ENCODE measurements at regions not wholly inside any gene's neighbourhood (a gene's known extent, or its start where the extent isn't known, plus 50 kb on each side); places are given as distances from the start of the nearest gene placed in this dataset.

GRCh38 chr20:21623074-21623780 lies 82.2 kb upstream of the PAX1 start:
- Histone ChIP-seq H2AFZ (ENCODE audit: low read length) (no peak overlapping the region), H3K4me3 (ENCODE audit: insufficient read depth, low read length) (no peak overlapping the region), H3K4me2 (ENCODE audit: insufficient read depth, low read length) (no peak overlapping the region), H3K79me2 (ENCODE audit: insufficient read depth, low read length) (no peaks in the 10 kb centered on the region), H3K9me3 (ENCODE audit: low read depth, low read length) (peaks cover 2% of the 10 kb centered on the region), H3K4me1 (ENCODE audit: insufficient read depth, low read length) (no peaks in the 10 kb centered on the region), H3K36me3 (ENCODE audit: insufficient read depth, low read length) (no peaks in the 10 kb centered on the region), H3K27ac (ENCODE audit: low read depth, low read length) (no peak overlapping the region), H3K27me3 (ENCODE audit: insufficient read depth, low read length) (no peaks in the 10 kb centered on the region), H4K20me1 (ENCODE audit: insufficient read depth, low read length) (no peaks in the 10 kb centered on the region)
- DNase-seq (ENCODE audit: insufficient read length, low spot score, missing footprints) = no peak
- TF ChIP-seq, protein P1, sequence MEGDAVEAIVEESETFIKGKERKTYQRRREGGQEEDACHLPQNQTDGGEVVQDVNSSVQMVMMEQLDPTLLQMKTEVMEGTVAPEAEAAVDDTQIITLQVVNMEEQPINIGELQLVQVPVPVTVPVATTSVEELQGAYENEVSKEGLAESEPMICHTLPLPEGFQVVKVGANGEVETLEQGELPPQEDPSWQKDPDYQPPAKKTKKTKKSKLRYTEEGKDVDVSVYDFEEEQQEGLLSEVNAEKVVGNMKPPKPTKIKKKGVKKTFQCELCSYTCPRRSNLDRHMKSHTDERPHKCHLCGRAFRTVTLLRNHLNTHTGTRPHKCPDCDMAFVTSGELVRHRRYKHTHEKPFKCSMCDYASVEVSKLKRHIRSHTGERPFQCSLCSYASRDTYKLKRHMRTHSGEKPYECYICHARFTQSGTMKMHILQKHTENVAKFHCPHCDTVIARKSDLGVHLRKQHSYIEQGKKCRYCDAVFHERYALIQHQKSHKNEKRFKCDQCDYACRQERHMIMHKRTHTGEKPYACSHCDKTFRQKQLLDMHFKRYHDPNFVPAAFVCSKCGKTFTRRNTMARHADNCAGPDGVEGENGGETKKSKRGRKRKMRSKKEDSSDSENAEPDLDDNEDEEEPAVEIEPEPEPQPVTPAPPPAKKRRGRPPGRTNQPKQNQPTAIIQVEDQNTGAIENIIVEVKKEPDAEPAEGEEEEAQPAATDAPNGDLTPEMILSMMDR (IDR thresholded peaks at IDR 0.05; ENCODE audit: extremely low read depth, low read depth, low read length) = no peak

- TF ChIP-seq, protein P1 (IDR thresholded peaks at IDR 0.05; ENCODE audit: extremely low read depth, low read depth, low read length) = no peak
Measured at GRCh38 chr20:21622097-21622857, 83.2 kb upstream of the PAX1 start.

DNA sequence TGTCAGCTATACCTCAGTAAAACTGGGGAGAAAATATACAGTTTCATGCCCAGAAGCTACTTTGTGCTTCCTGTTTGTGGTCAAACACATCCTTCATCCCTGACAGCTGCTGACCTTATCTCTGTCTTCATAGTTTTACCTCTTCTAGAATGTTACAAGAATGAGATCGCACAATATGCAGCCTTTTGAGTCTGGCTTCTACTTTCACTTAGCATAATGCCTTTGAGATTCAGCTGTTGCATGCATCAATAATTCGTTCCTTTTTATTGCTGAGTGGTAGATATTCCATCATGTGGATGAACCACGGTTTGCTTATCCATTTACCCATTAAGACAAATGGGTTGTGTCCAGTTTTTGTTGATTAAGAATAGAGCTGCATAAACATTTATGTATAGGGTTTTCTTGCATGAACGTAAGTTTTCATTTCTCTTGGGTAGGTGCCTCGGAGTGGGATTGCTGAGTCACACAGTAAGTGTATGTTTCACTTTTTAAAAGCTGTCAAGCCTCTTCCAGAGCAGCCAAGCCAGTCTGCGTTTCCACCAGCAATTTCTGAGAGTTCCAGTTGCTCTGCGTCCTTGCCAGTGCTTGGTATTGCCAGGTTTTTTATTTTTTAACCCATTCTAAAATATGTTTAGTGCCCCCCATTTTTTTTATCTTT lies 86.6 kb upstream of the PAX1 start:
- Histone ChIP-seq H3K27me3 (ENCODE audit: insufficient read depth, low read length) (no peaks in the 10 kb centered on the region), H3K4me1 (ENCODE audit: insufficient read depth, low read length) (no peaks in the 10 kb centered on the region), H3K79me2 (ENCODE audit: insufficient read depth, low read length) (no peaks in the 10 kb centered on the region), H3K27ac (ENCODE audit: low read depth, low read length) (no peak overlapping the region), H2AFZ (ENCODE audit: low read length) (no peak overlapping the region), H3K4me3 (ENCODE audit: insufficient read depth, low read length) (no peak overlapping the region), H3K36me3 (ENCODE audit: insufficient read depth, low read length) (no peaks in the 10 kb centered on the region), H3K9me3 (ENCODE audit: low read depth, low read length) (no peaks in the 10 kb centered on the region), H3K4me2 (ENCODE audit: insufficient read depth, low read length) (no peak overlapping the region), H4K20me1 (ENCODE audit: insufficient read depth, low read length) (no peaks in the 10 kb centered on the region)
- TF ChIP-seq, protein P1 (IDR thresholded peaks at IDR 0.05; ENCODE audit: extremely low read depth, low read depth, low read length) = no peak
- DNase-seq (ENCODE audit: insufficient read length, low spot score, missing footprints) = no peak

More at GRCh38 chr20:21622097-21622857, 83.2 kb upstream of the PAX1 start:
- DNase-seq (ENCODE audit: insufficient read length, low spot score, missing footprints) = no peak
- H3K9me3 ChIP-seq (ENCODE audit: low read depth, low read length) = no peaks in the 10 kb centered on the region
- H3K27ac ChIP-seq (ENCODE audit: low read depth, low read length) = no peak overlapping the region
- no peak overlapping the region for H2AFZ ChIP-seq (ENCODE audit: low read length)
- H3K79me2 ChIP-seq (ENCODE audit: insufficient read depth, low read length) = no peaks in the 10 kb centered on the region
- no peak overlapping the region for H3K4me3 ChIP-seq (ENCODE audit: insufficient read depth, low read length)
- no peaks in the 10 kb centered on the region for H3K4me1 ChIP-seq (ENCODE audit: insufficient read depth, low read length)
- H3K27me3 ChIP-seq (ENCODE audit: insufficient read depth, low read length) = no peaks in the 10 kb centered on the region
- no peaks in the 10 kb centered on the region for H3K36me3 ChIP-seq (ENCODE audit: insufficient read depth, low read length)
- H3K4me2 ChIP-seq (ENCODE audit: insufficient read depth, low read length) = no peak overlapping the region
- no peaks in the 10 kb centered on the region for H4K20me1 ChIP-seq (ENCODE audit: insufficient read depth, low read length)

GRCh38 chr20:21615617-21616080 lies 89.8 kb upstream of the PAX1 start:
- no peaks in the 10 kb centered on the region for H3K4me1 ChIP-seq (ENCODE audit: insufficient read depth, low read length)
- no peaks in the 10 kb centered on the region for H3K27me3 ChIP-seq (ENCODE audit: insufficient read depth, low read length)
- no peaks in the 10 kb centered on the region for H4K20me1 ChIP-seq (ENCODE audit: insufficient read depth, low read length)
- H3K79me2 ChIP-seq (ENCODE audit: insufficient read depth, low read length) = no peaks in the 10 kb centered on the region
- DNase-seq (ENCODE audit: insufficient read length, low spot score, missing footprints) = peak; percentile 89
- H3K36me3 ChIP-seq (ENCODE audit: insufficient read depth, low read length) = no peaks in the 10 kb centered on the region
- TF ChIP-seq, protein P1 (IDR thresholded peaks at IDR 0.05; ENCODE audit: extremely low read depth, low read depth, low read length) = peak; percentile 79
- no peak overlapping the region for H3K27ac ChIP-seq (ENCODE audit: low read depth, low read length)
- H3K4me3 ChIP-seq (ENCODE audit: insufficient read depth, low read length) = no peak overlapping the region
- H3K9me3 ChIP-seq (ENCODE audit: low read depth, low read length) = no peaks in the 10 kb centered on the region
- no peak overlapping the region for H2AFZ ChIP-seq (ENCODE audit: low read length)
- no peak overlapping the region for H3K4me2 ChIP-seq (ENCODE audit: insufficient read depth, low read length)

All from osteoblast (primary cell).